ENCODE measurements at regions not wholly inside any gene's neighbourhood (a gene's known extent, or its start where the extent isn't known, plus 50 kb on each side); places are given as distances from the start of the nearest gene placed in this dataset.

DNA sequence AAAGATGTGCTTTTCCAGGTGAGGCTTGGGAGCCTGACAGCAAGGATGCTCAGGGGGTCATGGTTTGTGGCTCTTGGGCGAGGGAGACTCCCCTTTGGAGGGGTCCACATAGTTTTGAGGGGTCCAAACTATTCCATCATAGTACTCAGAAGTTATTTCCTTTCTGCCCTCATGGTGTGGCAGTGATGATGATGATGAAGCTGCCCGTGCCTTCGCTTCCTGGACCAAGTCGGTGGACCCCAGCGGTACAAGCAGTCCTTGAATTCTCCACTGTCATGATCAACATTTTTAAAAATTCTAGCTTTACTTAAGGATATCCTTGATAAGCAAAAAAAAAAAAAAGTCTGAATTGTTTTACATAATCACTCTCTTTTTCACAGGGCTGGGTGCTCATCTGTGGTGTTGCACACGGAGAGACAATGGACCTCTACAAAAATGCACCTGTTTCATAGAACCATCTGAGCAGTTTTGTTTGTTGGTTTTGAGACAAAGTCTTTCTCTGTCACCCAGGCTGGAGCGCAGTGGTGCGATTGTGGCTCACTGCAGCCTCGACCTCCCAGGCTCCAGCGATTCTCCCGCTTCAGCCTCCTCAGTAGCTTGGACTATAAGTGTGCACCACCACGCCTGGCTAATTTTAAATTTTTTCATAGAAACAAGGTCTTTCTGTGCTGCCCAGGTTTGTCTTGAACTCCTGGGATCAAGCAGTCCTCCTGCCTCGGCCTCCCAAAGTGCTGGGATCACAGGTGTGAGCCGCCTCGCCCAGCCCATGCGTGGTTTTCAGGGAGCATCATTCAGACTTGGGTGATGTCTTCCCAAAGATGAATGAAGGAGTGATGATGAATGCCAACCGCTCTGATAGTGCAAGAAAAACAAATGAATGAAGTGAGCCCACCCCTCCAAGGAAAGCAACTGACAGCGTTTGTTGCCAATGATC lies 271.4 kb upstream of the HDAC4 start:
- Mint-ChIP-seq H3K9me3 (ENCODE audit: low read depth) (no peaks in the 10 kb centered on the region), H3K36me3 (ENCODE audit: low read depth) (no peaks in the 10 kb centered on the region), H3K4me1 (ENCODE audit: low read depth) (no peaks in the 10 kb centered on the region), H3K27me3 (ENCODE audit: low read depth) (peaks cover 14% of the 10 kb centered on the region), H3K4me3 (ENCODE audit: unreplicated experiment) (no peak overlapping the region), H3K27ac (ENCODE audit: unreplicated experiment) (no peak overlapping the region)
- no peak for DNase-seq (ENCODE audit: low spot score)
- TF ChIP-seq, protein P1, sequence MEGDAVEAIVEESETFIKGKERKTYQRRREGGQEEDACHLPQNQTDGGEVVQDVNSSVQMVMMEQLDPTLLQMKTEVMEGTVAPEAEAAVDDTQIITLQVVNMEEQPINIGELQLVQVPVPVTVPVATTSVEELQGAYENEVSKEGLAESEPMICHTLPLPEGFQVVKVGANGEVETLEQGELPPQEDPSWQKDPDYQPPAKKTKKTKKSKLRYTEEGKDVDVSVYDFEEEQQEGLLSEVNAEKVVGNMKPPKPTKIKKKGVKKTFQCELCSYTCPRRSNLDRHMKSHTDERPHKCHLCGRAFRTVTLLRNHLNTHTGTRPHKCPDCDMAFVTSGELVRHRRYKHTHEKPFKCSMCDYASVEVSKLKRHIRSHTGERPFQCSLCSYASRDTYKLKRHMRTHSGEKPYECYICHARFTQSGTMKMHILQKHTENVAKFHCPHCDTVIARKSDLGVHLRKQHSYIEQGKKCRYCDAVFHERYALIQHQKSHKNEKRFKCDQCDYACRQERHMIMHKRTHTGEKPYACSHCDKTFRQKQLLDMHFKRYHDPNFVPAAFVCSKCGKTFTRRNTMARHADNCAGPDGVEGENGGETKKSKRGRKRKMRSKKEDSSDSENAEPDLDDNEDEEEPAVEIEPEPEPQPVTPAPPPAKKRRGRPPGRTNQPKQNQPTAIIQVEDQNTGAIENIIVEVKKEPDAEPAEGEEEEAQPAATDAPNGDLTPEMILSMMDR (IDR thresholded peaks at IDR 0.05): no peak

DNA sequence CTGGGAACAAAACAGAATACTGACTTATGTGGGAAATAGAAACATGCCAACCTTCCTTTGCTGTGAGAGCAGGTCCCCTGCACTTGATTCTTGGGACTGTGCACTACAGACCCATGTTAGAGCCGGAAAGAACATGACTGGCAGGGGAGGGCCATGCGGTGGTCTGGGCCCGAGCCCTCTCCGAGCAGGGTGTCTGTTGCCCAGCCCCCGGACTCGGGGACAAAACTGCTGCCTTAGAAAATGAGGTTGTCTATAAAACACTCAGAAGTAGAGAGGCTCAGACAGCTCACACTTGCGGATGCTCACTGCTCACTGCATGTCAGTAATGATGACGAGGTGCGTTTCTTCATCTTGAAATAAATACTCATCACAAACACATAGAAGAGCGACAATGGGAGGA lies 270.7 kb upstream of the HDAC4 start:
- no peak for DNase-seq (ENCODE audit: low spot score)
- no peaks in the 10 kb centered on the region for H3K36me3 Mint-ChIP-seq (ENCODE audit: low read depth)
- no peak overlapping the region for H3K27ac Mint-ChIP-seq (ENCODE audit: unreplicated experiment)
- H3K4me3 Mint-ChIP-seq (ENCODE audit: unreplicated experiment): no peak overlapping the region
- no peaks in the 10 kb centered on the region for H3K9me3 Mint-ChIP-seq (ENCODE audit: low read depth)
- peaks cover 17% of the 10 kb centered on the region for H3K27me3 Mint-ChIP-seq (ENCODE audit: low read depth)
- TF ChIP-seq, protein P1 (IDR thresholded peaks at IDR 0.05): no peak
- no peaks in the 10 kb centered on the region for H3K4me1 Mint-ChIP-seq (ENCODE audit: low read depth)

DNA sequence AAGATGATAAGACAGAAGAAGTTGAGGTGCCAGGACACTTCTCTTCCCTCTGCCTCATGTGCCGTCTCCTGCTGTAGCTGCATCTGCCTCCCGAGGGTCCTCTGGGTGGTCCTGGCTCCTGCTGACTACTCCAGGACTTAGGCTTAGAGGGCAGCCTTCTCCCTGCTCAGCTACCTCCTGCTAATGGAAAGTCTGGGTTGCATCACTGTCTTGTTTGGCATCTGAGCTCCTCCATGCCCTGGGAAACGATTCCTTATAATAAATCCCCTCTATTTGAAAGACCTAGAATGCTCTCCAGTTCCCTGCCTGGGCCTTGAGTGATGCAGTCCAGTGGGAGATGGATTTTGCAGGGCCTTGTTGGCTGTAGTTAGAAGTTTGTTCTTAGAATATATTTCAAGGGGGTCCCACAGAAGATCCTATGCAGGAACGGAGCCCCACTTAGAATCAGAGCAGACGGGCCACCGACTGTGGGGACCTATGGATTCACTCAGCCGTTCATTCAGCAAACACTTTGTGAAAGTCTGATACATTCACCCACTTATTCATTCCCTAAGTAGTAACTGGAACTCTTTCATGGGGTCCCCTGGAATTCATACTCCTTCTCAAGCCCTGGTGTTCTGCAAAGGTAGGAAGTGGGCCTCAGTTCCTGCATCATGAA lies 269.8 kb upstream of the HDAC4 start:
- H3K36me3 Mint-ChIP-seq (ENCODE audit: low read depth): no peaks in the 10 kb centered on the region
- no peak overlapping the region for H3K27ac Mint-ChIP-seq (ENCODE audit: unreplicated experiment)
- no peak for DNase-seq (ENCODE audit: low spot score)
- H3K4me3 Mint-ChIP-seq (ENCODE audit: unreplicated experiment): no peak overlapping the region
- TF ChIP-seq, protein P1 (IDR thresholded peaks at IDR 0.05): no peak
- peaks cover 17% of the 10 kb centered on the region for H3K27me3 Mint-ChIP-seq (ENCODE audit: low read depth)
- no peaks in the 10 kb centered on the region for H3K9me3 Mint-ChIP-seq (ENCODE audit: low read depth)
- no peaks in the 10 kb centered on the region for H3K4me1 Mint-ChIP-seq (ENCODE audit: low read depth)

DNA sequence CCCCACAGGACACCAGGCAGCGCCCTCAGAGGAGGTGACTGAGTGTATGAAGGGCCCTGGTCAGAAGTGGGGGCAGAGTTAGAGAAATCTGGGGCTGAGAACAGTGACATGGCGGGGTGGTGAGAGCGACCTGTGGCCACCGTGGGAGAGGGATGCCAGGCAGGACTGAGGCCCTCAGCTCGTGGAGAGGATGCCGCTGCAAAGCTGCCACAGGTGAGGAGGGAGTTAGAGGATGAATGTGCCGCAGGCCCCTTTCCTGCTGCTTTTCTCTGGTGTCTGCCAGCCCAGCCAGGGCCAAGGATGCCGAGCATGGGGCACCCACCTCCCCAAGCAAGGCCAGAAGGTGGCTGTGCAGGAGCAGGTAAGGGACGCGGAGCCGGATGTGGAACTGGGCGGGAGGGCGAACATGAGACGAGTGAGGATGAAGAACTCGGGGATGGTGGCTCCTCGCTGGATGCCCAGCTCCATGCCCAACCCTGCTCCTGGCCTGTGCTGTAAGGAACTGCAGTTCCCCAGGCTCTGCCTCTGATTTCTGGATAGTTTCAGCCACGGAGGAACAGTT lies 269.2 kb upstream of the HDAC4 start:
- H3K4me3 Mint-ChIP-seq (ENCODE audit: unreplicated experiment): no peak overlapping the region
- H3K9me3 Mint-ChIP-seq (ENCODE audit: low read depth): peaks cover under 1% of the 10 kb centered on the region
- DNase-seq (ENCODE audit: low spot score): no peak
- H3K4me1 Mint-ChIP-seq (ENCODE audit: low read depth): no peaks in the 10 kb centered on the region
- H3K36me3 Mint-ChIP-seq (ENCODE audit: low read depth): no peaks in the 10 kb centered on the region
- H3K27ac Mint-ChIP-seq (ENCODE audit: unreplicated experiment): no peak overlapping the region
- TF ChIP-seq, protein P1 (IDR thresholded peaks at IDR 0.05): no peak
- peaks cover 17% of the 10 kb centered on the region for H3K27me3 Mint-ChIP-seq (ENCODE audit: low read depth)

DNA sequence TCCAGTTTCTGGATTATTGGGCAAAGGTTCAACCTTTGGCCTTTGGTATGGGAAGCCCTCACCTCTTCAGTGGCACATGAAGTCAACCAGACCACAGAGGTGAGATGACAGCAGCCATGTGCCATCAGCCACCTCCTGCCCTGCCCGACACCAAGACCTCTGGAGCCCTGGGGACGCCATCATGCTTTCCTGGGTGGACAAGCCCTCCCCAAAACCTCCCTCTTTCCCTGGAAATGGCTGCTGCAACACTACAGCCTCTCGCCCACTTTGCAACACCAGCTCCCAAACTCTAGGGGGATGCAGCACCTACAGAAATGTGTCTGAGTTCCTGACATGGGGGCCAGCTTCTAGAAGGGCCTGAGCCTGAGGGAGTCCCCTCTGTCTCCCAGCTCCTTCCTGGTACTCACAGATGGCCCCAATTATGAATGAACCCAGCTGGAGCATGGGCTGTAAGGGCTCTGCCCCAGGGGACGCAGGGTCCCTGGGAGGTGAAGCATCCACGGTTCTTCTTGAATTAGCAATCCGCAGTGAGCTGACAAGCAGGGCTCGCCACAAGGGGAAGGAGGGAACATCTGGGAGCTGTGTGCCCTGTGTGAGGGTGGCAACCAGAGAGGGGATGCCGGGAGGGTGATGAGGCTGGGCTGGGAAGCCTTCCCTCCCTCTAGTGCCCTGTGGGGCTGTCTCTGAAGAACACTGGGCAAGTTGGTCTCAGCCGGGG lies 268.5 kb upstream of the HDAC4 start:
- DNase-seq (ENCODE audit: low spot score): no peak
- Mint-ChIP-seq H3K27ac (ENCODE audit: unreplicated experiment) (no peak overlapping the region), H3K36me3 (ENCODE audit: low read depth) (no peaks in the 10 kb centered on the region), H3K4me3 (ENCODE audit: unreplicated experiment) (no peak overlapping the region), H3K27me3 (ENCODE audit: low read depth) (peaks cover 17% of the 10 kb centered on the region), H3K4me1 (ENCODE audit: low read depth) (no peaks in the 10 kb centered on the region), H3K9me3 (ENCODE audit: low read depth) (peaks cover 4% of the 10 kb centered on the region)
- TF ChIP-seq, protein P1 (IDR thresholded peaks at IDR 0.05): no peak

All from chondrocyte (in vitro differentiated cells).